8988T (cell line): ENCODE measurements at regions not wholly inside any gene's neighbourhood (a gene's known extent, or its start where the extent isn't known, plus 50 kb on each side); places are given as distances from the start of the nearest gene placed in this dataset.
"Not testable (repeated sequence)": the region's sequence is repeated elsewhere in the genome, so short reads cannot be mapped to it uniquely, and the experiment has no call there.

Experiments used
- DNase-seq: peaks from one replicate; pipeline ENCODE4 v3.0.0; 2011

- no peak for DNase-seq
These were observed 266.2 kb upstream of the RNF32 start for GRCh38 chr7:156374335-156374734.

GRCh38 chr7:156369929-156370328 is 270.6 kb upstream of the RNF32 start:
- not testable (repeated sequence) for DNase-seq

GRCh38 chr7:156368053-156368843 is 272.3 kb upstream of the RNF32 start:
- DNase-seq = no peak

GRCh38 chr7:156363751-156364150 is 276.8 kb upstream of the RNF32 start:
- DNase-seq = no peak

GRCh38 chr7:156360835-156361234 is 279.7 kb upstream of the RNF32 start:
- DNase-seq = no peak

GRCh38 chr7:156356551-156356950 is 284.0 kb upstream of the RNF32 start:
- no peak for DNase-seq

GRCh38 chr7:156353352-156353751 is 287.2 kb upstream of the RNF32 start:
- DNase-seq = no peak

- not testable (repeated sequence) for DNase-seq
These were observed 292.8 kb upstream of the RNF32 start for GRCh38 chr7:156347703-156348248.

- DNase-seq = no peak
These were observed 293.4 kb upstream of the RNF32 start for GRCh38 chr7:156347132-156347531.

- no peak for DNase-seq
These were observed 296.0 kb upstream of the RNF32 start for GRCh38 chr7:156344595-156344994.

- no peak for DNase-seq
These were observed 305.9 kb upstream of the RNF32 start for GRCh38 chr7:156334636-156335035.

GRCh38 chr7:156327916-156328315 is 312.7 kb upstream of the RNF32 start:
- DNase-seq = no peak

GRCh38 chr7:156327474-156327873 is 313.1 kb upstream of the RNF32 start:
- DNase-seq = no peak

GRCh38 chr7:156324201-156324600 is 316.4 kb upstream of the RNF32 start:
- DNase-seq = no peak

GRCh38 chr7:156321430-156321829 is 319.1 kb upstream of the RNF32 start:
- not testable (repeated sequence) for DNase-seq

GRCh38 chr7:156318926-156319325 is 321.6 kb upstream of the RNF32 start:
- DNase-seq = no peak

GRCh38 chr7:156318426-156318825 is 322.1 kb upstream of the RNF32 start:
- no peak for DNase-seq

- no peak for DNase-seq
These were observed 331.5 kb upstream of the RNF32 start for GRCh38 chr7:156309016-156309620.

GRCh38 chr7:156307193-156307592 is 333.4 kb upstream of the RNF32 start:
- DNase-seq = no peak

GRCh38 chr7:156305351-156305750 is 335.2 kb upstream of the RNF32 start:
- no peak for DNase-seq

GRCh38 chr7:156282816-156283215 is 357.8 kb upstream of the RNF32 start:
- DNase-seq = no peak

GRCh38 chr7:156279635-156280034 is 360.9 kb upstream of the RNF32 start:
- DNase-seq = no peak

- DNase-seq = no peak
These were observed 365.3 kb upstream of the RNF32 start for GRCh38 chr7:156275292-156275691.

- no peak for DNase-seq
These were observed 366.0 kb upstream of the RNF32 start for GRCh38 chr7:156274557-156274956.
